B cell (primary cell): ENCODE measurements at regions not wholly inside any gene's neighbourhood (a gene's known extent, or its start where the extent isn't known, plus 50 kb on each side); places are given as distances from the start of the nearest gene placed in this dataset.
A peak's percentile ranks its signal among the peaks of the same experiment; 100 is the strongest.
"Not testable (repeated sequence)": the region's sequence is repeated elsewhere in the genome, so short reads cannot be mapped to it uniquely, and the experiment has no call there.

Source experiments
- ATAC-seq: fragments of 200-7000 bp; cut with Tn5 transposase; one replicate; pipeline ENCODE4 v1.10.0; 2021; ENCODE audit warnings: low read depth, mild to moderate bottlenecking, moderate number of reproducible peaks, moderate library complexity
- CTCF ChIA-PET: fragments of 350-600 bp; sonication (Branson Sonifier 250); formaldehyde crosslinking; loops from one replicate; lab custom pipeline; 2021; ENCODE audit warnings: antibody characterized with exemption, inconsistent platforms; lab: Charles Lee
- POLR2A ChIA-PET: fragments of 350-600 bp; sonication (Branson Sonifier 250); formaldehyde crosslinking; loops from one replicate; lab custom pipeline; 2021; ENCODE audit warnings: antibody characterized with exemption; lab: Charles Lee
- DNase-seq: peaks from one replicate; pipeline ENCODE4 v3.0.0; 2013
- H2AFZ ChIP-seq: 2 replicates; pipeline ENCODE4 v1.6.1; 2012; ENCODE audit warnings: mild to moderate bottlenecking, low read depth, low read length; ENCODE audit not compliant: insufficient read depth, poor library complexity, severe bottlenecking
- H3K27ac ChIP-seq, 2 donors: 1 replicate in 1 of 2; 2 replicates in 1 of 2; pipeline ENCODE4 v1.5.1; 2012 to 2013; ENCODE audit warnings: low read length in 2 of 2, mild to moderate bottlenecking in 2 of 2, moderate library complexity in 1 of 2
- H3K27me3 ChIP-seq, 4 experiments: fragments of 200-600 bp in 1 of 4; sonication (generic) in 1 of 4; replicated peaks in 1 of 4; 1 replicate in 2 of 4; 2 replicates in 2 of 4; pipeline versions ENCODE4 v1.6.1 to v1.7.0; 2013 to 2016; ENCODE audit warnings: low read length in 3 of 4, mild to moderate bottlenecking in 2 of 4, mixed read lengths in 1 of 4, moderate library complexity in 1 of 4; ENCODE audit not compliant: insufficient read depth in 4 of 4, control insufficient read depth in 3 of 4; ENCODE audit errors: control extremely low read depth in 1 of 4
- H3K36me3 ChIP-seq, 2 experiments: replicated peaks in 1 of 2; 1 replicate in 1 of 2; 2 replicates in 1 of 2; pipeline versions ENCODE4 v1.6.1 to v1.7.1; 2013; ENCODE audit warnings: low read length in 1 of 2; ENCODE audit not compliant: insufficient read depth in 2 of 2, control insufficient read depth in 1 of 2; ENCODE audit errors: control extremely low read depth in 1 of 2, extremely low read depth in 1 of 2
- H3K4me1 ChIP-seq, 2 donors: fragments of 200-600 bp in 1 of 2; sonication (generic) in 1 of 2; 1 replicate in 1 of 2; 2 replicates in 1 of 2; pipeline versions ENCODE4 v1.5.1 to v1.6.1; 2013 to 2017; ENCODE audit warnings: low read length in 2 of 2; ENCODE audit not compliant: control insufficient read depth in 2 of 2, insufficient read depth in 2 of 2
- H3K4me2 ChIP-seq: replicated peaks from 2 replicates; pipeline ENCODE3; 2012; ENCODE audit warnings: mild to moderate bottlenecking, low read depth, low read length; ENCODE audit not compliant: poor library complexity, severe bottlenecking
- H3K4me3 ChIP-seq, 5 experiments: fragments of 200-600 bp in 1 of 5; sonication (generic) in 1 of 5; 1 replicate in 3 of 5; 2 replicates in 2 of 5; pipeline versions ENCODE4 v1.5.1 to v1.7.0; 2011 to 2016; ENCODE audit warnings: low read length in 4 of 5, mild to moderate bottlenecking in 4 of 5, low read depth in 2 of 5, control low read depth in 1 of 5, moderate library complexity in 1 of 5; ENCODE audit not compliant: insufficient read depth in 1 of 5; ENCODE audit errors: control extremely low read depth in 1 of 5, extremely low read depth in 1 of 5
- H3K79me2 ChIP-seq: fragments of 200-600 bp; sonication (generic); one replicate; pipeline ENCODE4 v1.6.0; 2016; ENCODE audit warnings: low read length; ENCODE audit not compliant: control insufficient read depth, insufficient read depth
- H3K9ac ChIP-seq: fragments of 200-600 bp; sonication (generic); 2 replicates; pipeline ENCODE4 v1.6.1; 2017; ENCODE audit warnings: mild to moderate bottlenecking, low read length, moderate library complexity
- H3K9me3 ChIP-seq, 3 donors: one replicate each; pipeline versions ENCODE4 v1.6.1 to v1.7.1; 2013; ENCODE audit warnings: low read length in 2 of 3; ENCODE audit not compliant: control insufficient read depth in 2 of 3, insufficient read depth in 1 of 3; ENCODE audit errors: control extremely low read depth in 1 of 3
- H4K20me1 ChIP-seq: 2 replicates; pipeline ENCODE4 v1.6.0; 2012; ENCODE audit warnings: mild to moderate bottlenecking, low read length; ENCODE audit not compliant: insufficient read depth, control insufficient read depth, poor library complexity, severe bottlenecking
- H3K27ac Mint-ChIP-seq: one replicate; pipeline ENCODE4 v1.8.0; 2021; ENCODE audit warnings: mixed read lengths
- H3K27me3 Mint-ChIP-seq: one replicate; pipeline ENCODE4 v1.8.0; 2021; ENCODE audit warnings: mixed read lengths
- H3K4me1 Mint-ChIP-seq: one replicate; pipeline ENCODE4 v1.8.0; 2021; ENCODE audit warnings: mixed read lengths
- H3K4me3 Mint-ChIP-seq: one replicate; pipeline ENCODE4 v1.8.0; 2021; ENCODE audit warnings: mixed read lengths
- H3K9me3 Mint-ChIP-seq: one replicate; pipeline ENCODE4 v1.8.0; 2022; ENCODE audit warnings: mixed read lengths; ENCODE audit not compliant: insufficient read depth
- WGBS: methylation state at CpG from one replicate; pipeline ENCODE4 v1.1.5; 2013; ENCODE audit warnings: missing lambda C conversion rate; ENCODE audit not compliant: insufficient coverage; 5-methylcytosine and 5-hydroxymethylcytosine counted together
- intact Hi-C: fragments of 100-400 bp; cut with micrococcal nuclease; formaldehyde crosslinking; loops from one replicate; pipeline ENCODE4 v1.10.0; 2022

- H3K4me3 ChIP-seq, H3K4me3 Mint-ChIP-seq, H3K4me2 ChIP-seq, CTCF ChIA-PET, H3K4me1 Mint-ChIP-seq, H3K27ac Mint-ChIP-seq, H3K9me3 Mint-ChIP-seq, H2AFZ ChIP-seq, H3K9me3 ChIP-seq, H3K36me3 ChIP-seq, H3K4me1 ChIP-seq, H3K27me3 Mint-ChIP-seq, intact Hi-C loops, H3K9ac ChIP-seq, H3K79me2 ChIP-seq, H4K20me1 ChIP-seq, POLR2A ChIA-PET, H3K27me3 ChIP-seq: not testable (repeated sequence)
- ATAC-seq, result peak; percentile 94
- DNase-seq, result peak; percentile 87
- WGBS, result no CpG with 5 or more reads among the region's 26 CpGs
- H3K27ac ChIP-seq, result peak overlapping the region in 1 of 2 donors; percentile 64
Measured at GRCh38 chr21:5065240-5066211, 5455.9 kb upstream of the TPTE start.

- DNase-seq, CTCF ChIA-PET, H3K27me3 Mint-ChIP-seq, H3K9ac ChIP-seq, H3K27me3 ChIP-seq, H3K27ac Mint-ChIP-seq, POLR2A ChIA-PET, H3K4me2 ChIP-seq, H4K20me1 ChIP-seq, H3K4me1 ChIP-seq, H3K9me3 Mint-ChIP-seq, H3K4me3 Mint-ChIP-seq, H2AFZ ChIP-seq, H3K4me3 ChIP-seq, intact Hi-C loops, H3K27ac ChIP-seq, H3K79me2 ChIP-seq, H3K9me3 ChIP-seq, H3K4me1 Mint-ChIP-seq, ATAC-seq, H3K36me3 ChIP-seq: not testable (repeated sequence)
- WGBS, result no CpG with 5 or more reads among the region's 12 CpGs
Measured at GRCh38 chr21:5066682-5067251, 5454.6 kb upstream of the TPTE start.

GRCh38 chr21:5067326-5068048, 5453.9 kb upstream of the TPTE start:
- H3K4me3 ChIP-seq, H3K27me3 Mint-ChIP-seq, H3K4me3 Mint-ChIP-seq, H3K36me3 ChIP-seq, H3K27ac ChIP-seq, DNase-seq, ATAC-seq, H3K4me2 ChIP-seq, POLR2A ChIA-PET, H3K4me1 ChIP-seq, intact Hi-C loops, H2AFZ ChIP-seq, H3K9me3 ChIP-seq, H3K79me2 ChIP-seq, H4K20me1 ChIP-seq, H3K27me3 ChIP-seq, H3K9ac ChIP-seq, H3K4me1 Mint-ChIP-seq, H3K9me3 Mint-ChIP-seq, CTCF ChIA-PET, H3K27ac Mint-ChIP-seq: not testable (repeated sequence)
- WGBS, result no CpG with 5 or more reads among the region's 15 CpGs
